AG04450 (cell line): ENCODE measurements at regions not wholly inside any gene's neighbourhood (a gene's known extent, or its start where the extent isn't known, plus 50 kb on each side); places are given as distances from the start of the nearest gene placed in this dataset.

Source experiments
- CTCF ChIA-PET: fragments of 300-600, 350-600 bp; formaldehyde crosslinking; extraction: SDS; loops from one replicate; lab custom pipeline; 2022; ENCODE audit warnings: antibody characterized with exemption, inconsistent platforms; lab: Charles Lee
- POLR2A ChIA-PET: fragments of 350-600 bp; formaldehyde crosslinking; extraction: SDS; loops from one replicate; lab custom pipeline; 2021; ENCODE audit warnings: antibody characterized with exemption, inconsistent platforms; lab: Yijun Ruan, JAX
- DNase-seq: peaks from one replicate; pipeline ENCODE4 v3.0.0-alpha.2; 2011; ENCODE audit warnings: low read depth, low spot score
- H3K27ac ChIP-seq: one replicate; pipeline ENCODE4 v1.5.1; 2012; ENCODE audit warnings: low read depth, low read length, control low read depth
- H3K27me3 ChIP-seq: one replicate; pipeline ENCODE4 v1.6.0; 2012; ENCODE audit warnings: low read length; ENCODE audit not compliant: control insufficient read depth, insufficient read depth
- H3K4me3 ChIP-seq: 2 replicates; pipeline ENCODE4 v1.5.1; 2011; ENCODE audit warnings: mild to moderate bottlenecking, low read depth, low read length, control low read depth
- H3K9me3 ChIP-seq: 2 replicates; pipeline ENCODE4 v1.5.1; 2012; ENCODE audit warnings: low read length; ENCODE audit not compliant: control insufficient read depth, insufficient read depth
- CTCF ChIP-seq: IDR thresholded peaks from 2 replicates; pipeline ENCODE4 v1.5.1; 2011; ENCODE audit warnings: low read depth, low read length, control low read depth, inconsistent platforms

DNA sequence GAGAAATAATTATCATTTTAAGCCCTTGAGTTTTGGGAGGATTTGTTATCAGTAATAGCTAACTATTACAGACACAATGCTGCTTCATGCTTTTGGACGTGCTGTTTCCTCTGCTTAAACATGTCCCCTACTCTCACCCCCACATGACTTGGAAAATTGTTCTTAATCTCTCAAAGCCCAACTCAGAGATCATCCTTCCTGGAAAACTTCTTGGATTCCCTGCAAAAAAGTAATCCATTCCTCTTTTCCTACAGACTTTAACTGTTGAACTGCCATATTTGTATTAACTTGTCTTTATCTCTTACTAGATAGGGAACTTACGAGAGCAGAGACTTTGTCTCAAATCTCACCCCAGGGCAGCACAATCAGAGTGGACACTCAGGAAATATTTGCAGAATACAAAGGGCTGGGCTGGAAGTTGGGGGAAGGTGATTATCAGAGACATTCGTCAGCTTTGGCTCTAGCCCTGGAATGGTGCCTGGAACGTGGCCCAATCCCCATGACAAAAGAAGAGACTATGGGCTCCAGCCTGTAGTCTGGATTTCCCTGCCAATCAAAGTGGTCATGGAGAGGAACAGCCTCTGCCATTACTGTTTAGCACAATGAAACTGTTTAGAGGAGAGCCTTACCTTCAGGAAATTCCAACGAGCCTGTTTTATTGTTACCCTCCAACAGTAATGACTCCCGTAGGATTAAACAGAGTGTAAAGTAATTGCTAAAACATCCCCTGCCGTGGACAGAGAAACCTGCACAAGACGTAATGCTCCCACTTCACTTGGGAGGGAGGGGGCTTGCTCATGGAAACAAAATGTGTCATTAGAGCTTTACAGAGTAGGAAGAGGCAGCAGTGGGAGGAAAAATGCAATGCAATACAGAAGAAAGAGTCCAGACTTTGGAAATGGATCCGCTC is 140.4 kb upstream of the AUTS2 start:
- no peak overlapping the region for H3K27ac ChIP-seq
- TF ChIP-seq CTCF = no peak
- ChIA-PET CTCF (no interaction called here), POLR2A (no interaction called here)
- H3K9me3 ChIP-seq = peaks cover 19% of the 10 kb centered on the region
- no peaks in the 10 kb centered on the region for H3K27me3 ChIP-seq
- H3K4me3 ChIP-seq = no peak overlapping the region
- DNase-seq = no peak

- no peak for TF ChIP-seq CTCF
- CTCF ChIA-PET = no interaction called here
These were observed 134.2 kb upstream of the AUTS2 start for GRCh38 chr7:69464035-69464434.

DNA sequence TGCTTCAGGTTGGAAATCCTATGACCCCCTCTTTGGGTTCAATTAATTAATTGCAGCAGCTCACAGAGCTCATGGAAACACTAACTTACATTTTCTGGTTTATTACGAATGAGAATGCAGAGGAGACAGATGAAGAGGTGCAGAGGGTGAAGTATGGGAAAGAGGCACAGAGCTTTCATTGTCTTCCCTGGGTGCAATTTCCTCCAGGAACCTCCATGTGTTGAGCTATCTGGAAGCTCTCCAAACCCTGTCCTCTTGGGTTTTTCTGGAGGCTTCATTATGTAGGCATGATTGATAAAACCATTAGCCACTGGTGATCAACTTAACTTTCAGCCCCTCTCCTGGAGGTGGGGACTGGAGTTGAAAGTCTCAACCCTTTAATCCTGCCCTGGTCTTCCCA is 133.0 kb upstream of the AUTS2 start:
- H3K27me3 ChIP-seq = no peaks in the 10 kb centered on the region
- no peak for TF ChIP-seq CTCF
- H3K9me3 ChIP-seq = peaks cover 11% of the 10 kb centered on the region
- CTCF ChIA-PET = no interaction called here
- DNase-seq = no peak
- no peak overlapping the region for H3K27ac ChIP-seq
- POLR2A ChIA-PET = no interaction called here
- H3K4me3 ChIP-seq = no peak overlapping the region

More at GRCh38 chr7:69464035-69464434, 134.2 kb upstream of the AUTS2 start:
- Histone ChIP-seq H3K4me3 (no peak overlapping the region), H3K27me3 (no peaks in the 10 kb centered on the region), H3K27ac (no peak overlapping the region), H3K9me3 (peaks cover 14% of the 10 kb centered on the region)
- no peak for DNase-seq
- POLR2A ChIA-PET = no interaction called here

DNA sequence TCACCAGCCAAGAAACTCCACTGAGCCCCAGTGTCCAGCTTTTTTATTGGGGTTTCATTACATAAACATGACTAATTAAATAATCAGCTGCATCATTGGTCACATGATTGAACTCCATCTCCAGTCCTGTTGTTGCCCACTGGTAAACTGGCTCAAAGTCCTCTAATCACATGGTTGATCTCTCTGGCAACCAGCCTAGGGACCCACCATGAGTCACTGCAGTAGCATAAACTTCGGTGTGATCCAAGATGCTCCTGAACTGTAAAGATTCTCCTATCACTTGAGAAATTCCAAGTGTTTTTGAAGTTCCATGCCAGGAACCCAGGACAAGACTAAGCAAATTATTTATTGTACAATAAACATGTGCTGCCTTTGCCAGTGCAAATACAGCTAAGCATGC is 130.4 kb upstream of the AUTS2 start:
- Histone ChIP-seq H3K4me3 (no peak overlapping the region), H3K9me3 (peaks cover 21% of the 10 kb centered on the region), H3K27ac (no peak overlapping the region), H3K27me3 (no peaks in the 10 kb centered on the region)
- no peak for DNase-seq
- POLR2A ChIA-PET = no interaction called here
- CTCF ChIA-PET = no interaction called here
- no peak for TF ChIP-seq CTCF

- Histone ChIP-seq H3K27ac (no peak overlapping the region), H3K27me3 (no peaks in the 10 kb centered on the region), H3K9me3 (peaks cover 24% of the 10 kb centered on the region), H3K4me3 (no peak overlapping the region)
- no peak for TF ChIP-seq CTCF
- no peak for DNase-seq
- ChIA-PET CTCF (no interaction called here), POLR2A (no interaction called here)
These were observed 121.9 kb upstream of the AUTS2 start for GRCh38 chr7:69476416-69476815.
